ENCODE measurements at regions not wholly inside any gene's neighbourhood (a gene's known extent, or its start where the extent isn't known, plus 50 kb on each side); places are given as distances from the start of the nearest gene placed in this dataset.

- no peak for TF ChIP-seq POLR2A (IDR thresholded peaks at IDR 0.05)
- TF ChIP-seq CTCF (IDR thresholded peaks at IDR 0.05), result no peak
Measured at GRCh38 chr1:68725001-68725752, 228.3 kb upstream of the DEPDC1 start.
